ENCODE measurements at regions not wholly inside any gene's neighbourhood (a gene's known extent, or its start where the extent isn't known, plus 50 kb on each side); places are given as distances from the start of the nearest gene placed in this dataset.

- no peak for DNase-seq
Measured at GRCh38 chr2:62447411-62447810, 58.6 kb downstream of the TMEM17 start.

- DNase-seq: no peak
Measured at GRCh38 chr2:62446491-62446890, 59.5 kb downstream of the TMEM17 start.

- no peak for DNase-seq
Measured at GRCh38 chr2:62443886-62444285, 62.1 kb downstream of the TMEM17 start.

GRCh38 chr2:62443471-62443870, 62.5 kb downstream of the TMEM17 start:
- no peak for DNase-seq

GRCh38 chr2:62441824-62442223, 64.2 kb downstream of the TMEM17 start:
- DNase-seq: no peak

GRCh38 chr2:62441421-62441820, 64.6 kb downstream of the TMEM17 start:
- DNase-seq: no peak

GRCh38 chr2:62440281-62440946, 65.6 kb downstream of the TMEM17 start:
- no peak for DNase-seq

GRCh38 chr2:62439425-62439824, 66.6 kb downstream of the TMEM17 start:
- no peak for DNase-seq

GRCh38 chr2:62437785-62438184, 68.2 kb downstream of the TMEM17 start:
- no peak for DNase-seq

GRCh38 chr2:62435720-62436119, 70.3 kb downstream of the TMEM17 start:
- no peak for DNase-seq

GRCh38 chr2:62432407-62432806, 73.6 kb downstream of the TMEM17 start:
- DNase-seq: no peak

GRCh38 chr2:62431512-62431911, 74.5 kb downstream of the TMEM17 start:
- DNase-seq: no peak

GRCh38 chr2:62430146-62430545, 75.8 kb downstream of the TMEM17 start:
- no peak for DNase-seq

GRCh38 chr2:62427146-62427545, 78.8 kb downstream of the TMEM17 start:
- DNase-seq: no peak

GRCh38 chr2:62426154-62426912, 79.7 kb downstream of the TMEM17 start:
- no peak for DNase-seq

- no peak for DNase-seq
Measured at GRCh38 chr2:62425684-62426083, 80.3 kb downstream of the TMEM17 start.

- no peak for DNase-seq
Measured at GRCh38 chr2:62424899-62425298, 81.1 kb downstream of the TMEM17 start.

- DNase-seq: no peak
Measured at GRCh38 chr2:62423883-62424458, 82.0 kb downstream of the TMEM17 start.

GRCh38 chr2:62423235-62423634, 82.8 kb downstream of the TMEM17 start:
- no peak for DNase-seq

GRCh38 chr2:62415518-62415917, 90.5 kb downstream of the TMEM17 start:
- no peak for DNase-seq

- no peak for DNase-seq
Measured at GRCh38 chr2:62415019-62415431, 91.0 kb downstream of the TMEM17 start.

- no peak for DNase-seq
Measured at GRCh38 chr2:62413116-62413663, 92.8 kb downstream of the TMEM17 start.

GRCh38 chr2:62412347-62412742, 93.7 kb downstream of the TMEM17 start:
- no peak for DNase-seq

- DNase-seq: no peak
Measured at GRCh38 chr2:62410926-62411456, 95.0 kb downstream of the TMEM17 start.

All from activated CD4-positive, CD25-positive, alpha-beta regulatory T cell (primary cell).